ENCODE measurements at regions not wholly inside any gene's neighbourhood (a gene's known extent, or its start where the extent isn't known, plus 50 kb on each side); places are given as distances from the start of the nearest gene placed in this dataset.
"Not testable (repeated sequence)": the region's sequence is repeated elsewhere in the genome, so short reads cannot be mapped to it uniquely, and the experiment has no call there.

DNA sequence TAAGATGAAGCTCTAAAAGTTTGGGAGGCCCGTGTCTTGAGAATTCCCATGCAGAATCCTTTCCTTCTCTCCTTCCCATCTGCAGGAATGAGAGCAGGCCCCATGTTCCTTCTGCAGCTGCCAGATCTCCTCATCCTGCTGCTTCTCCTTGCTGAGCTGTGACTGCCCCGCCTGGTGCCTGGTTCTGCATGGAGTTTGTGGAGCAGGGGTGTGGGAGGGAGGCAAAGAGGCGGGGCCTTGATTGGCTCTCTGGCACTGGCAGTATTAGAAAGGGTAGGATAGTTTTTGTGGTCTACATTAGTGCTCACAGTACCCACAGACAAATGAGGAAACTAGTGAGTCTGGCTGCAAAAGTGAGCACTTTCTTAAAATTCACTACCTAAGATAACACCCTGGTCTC is 91.1 kb upstream of the CLPB start:
- no peak for DNase-seq

DNA sequence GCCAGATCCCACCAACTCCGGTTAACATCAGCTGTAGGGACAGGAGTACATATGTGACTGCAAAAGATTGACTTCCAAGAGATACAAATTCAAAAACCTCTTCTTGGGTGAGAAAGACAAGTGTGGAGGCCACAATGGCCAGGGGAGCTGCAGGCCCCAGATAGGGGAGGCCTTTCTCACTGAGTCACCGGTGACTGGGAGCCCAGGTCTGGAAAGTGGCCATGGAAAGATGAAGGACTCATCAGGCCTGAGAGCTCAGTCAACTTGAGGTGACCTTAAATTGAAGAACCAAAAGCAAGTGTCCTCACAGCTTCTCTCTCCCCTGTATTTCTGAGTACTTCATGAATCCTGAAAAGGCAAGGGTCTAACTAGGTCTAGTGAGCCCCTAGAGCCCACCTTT is 90.4 kb upstream of the CLPB start:
- DNase-seq: no peak

GRCh38 chr11:72523991-72524390 is 89.7 kb upstream of the CLPB start:
- no peak for DNase-seq

DNA sequence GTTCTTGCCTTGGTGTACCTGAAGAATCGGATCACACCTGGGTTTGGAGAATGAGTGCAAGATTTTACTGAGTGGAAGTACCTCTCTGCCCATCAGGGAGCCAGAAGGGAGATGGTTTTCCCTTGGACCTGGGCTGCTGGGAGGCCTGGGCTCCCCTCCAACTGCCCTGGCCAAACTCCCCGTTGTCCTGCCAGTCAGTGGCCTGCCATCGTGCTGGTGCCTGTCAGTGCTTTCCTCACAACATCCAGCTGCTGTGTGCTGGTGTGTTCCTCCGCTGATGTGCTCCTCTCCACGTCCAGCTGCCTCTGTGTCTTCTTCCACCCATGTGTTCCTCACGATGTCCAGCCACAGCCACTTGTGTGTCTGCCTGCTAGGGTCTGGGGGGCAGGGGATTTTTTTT is 87.9 kb upstream of the CLPB start:
- no peak for DNase-seq

DNA sequence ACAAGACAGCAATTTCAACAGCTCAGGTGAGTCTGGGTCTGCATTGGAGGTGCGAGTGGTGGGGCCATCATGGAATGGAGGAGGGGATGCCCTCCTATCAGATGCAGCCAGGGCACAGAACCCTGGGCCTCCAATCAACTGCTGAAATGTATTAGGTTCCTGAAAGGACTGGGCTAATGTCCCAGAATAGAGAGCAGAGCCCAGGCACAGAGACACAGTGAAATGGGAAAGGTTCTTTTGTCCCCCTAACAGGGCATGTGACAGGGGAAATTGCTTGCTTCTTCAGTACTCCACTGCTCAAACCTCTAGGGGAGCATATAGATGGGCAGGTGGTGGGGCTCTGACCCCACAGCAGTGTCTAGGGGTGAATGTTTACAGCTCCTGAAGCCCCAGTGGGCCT is 87.3 kb upstream of the CLPB start:
- DNase-seq: no peak

DNA sequence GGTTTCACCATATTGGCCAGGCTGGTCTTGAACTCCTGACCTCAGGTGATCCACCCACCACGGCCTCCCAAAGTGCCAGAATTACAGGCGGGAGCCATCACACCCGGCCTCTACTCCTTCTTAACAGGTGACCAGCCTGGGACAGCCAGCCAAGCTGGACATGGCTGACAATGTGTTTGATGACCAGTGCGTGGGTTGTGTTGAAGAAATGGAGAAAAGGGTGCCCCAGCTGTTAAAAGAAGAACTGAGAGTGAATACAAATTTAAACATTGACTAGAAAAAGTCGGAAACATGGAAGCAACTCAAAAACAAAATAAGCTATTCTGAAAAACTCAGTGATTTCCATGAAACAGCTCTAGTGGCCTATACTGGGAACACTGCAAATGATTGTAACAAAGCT is 86.5 kb upstream of the CLPB start:
- no peak for DNase-seq

GRCh38 chr11:72519882-72520281 is 85.6 kb upstream of the CLPB start:
- not testable (repeated sequence) for DNase-seq

DNA sequence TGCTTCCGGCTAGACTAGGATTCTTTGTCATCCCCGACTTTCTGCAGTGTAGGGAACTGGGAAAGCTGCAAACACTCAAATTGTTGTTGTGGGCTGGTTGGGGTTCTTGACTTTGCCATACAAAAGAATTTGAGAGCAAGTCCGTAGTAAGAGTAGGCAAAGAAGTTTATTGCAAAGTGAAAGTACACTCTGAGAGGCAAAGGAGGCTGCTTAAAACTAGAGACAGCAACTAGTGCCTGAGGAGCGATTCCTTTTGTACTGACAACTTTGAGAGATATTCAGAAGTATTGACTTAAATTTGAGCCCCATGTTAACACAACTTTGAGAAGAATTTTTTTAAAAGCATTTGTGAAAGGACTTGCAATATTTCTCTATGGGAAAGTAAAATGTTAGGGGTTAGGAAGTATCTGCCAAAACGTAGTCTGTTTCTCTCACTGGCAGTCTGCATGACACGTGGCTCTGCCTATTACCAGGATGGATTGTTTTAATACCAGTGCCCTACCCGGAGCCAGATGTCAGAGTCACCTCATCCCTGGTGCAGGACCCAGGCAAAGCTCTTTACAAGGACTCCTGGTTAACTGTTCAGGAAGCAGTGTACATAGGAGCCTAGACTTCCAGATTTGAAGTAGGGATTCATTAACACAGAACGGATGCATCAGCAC is 85.0 kb upstream of the CLPB start:
- peak; percentile 9 for DNase-seq

GRCh38 chr11:72514331-72514730 is 80.0 kb upstream of the CLPB start:
- DNase-seq: no peak

- no peak for DNase-seq
Measured at GRCh38 chr11:72513411-72513810, 79.1 kb upstream of the CLPB start.

DNA sequence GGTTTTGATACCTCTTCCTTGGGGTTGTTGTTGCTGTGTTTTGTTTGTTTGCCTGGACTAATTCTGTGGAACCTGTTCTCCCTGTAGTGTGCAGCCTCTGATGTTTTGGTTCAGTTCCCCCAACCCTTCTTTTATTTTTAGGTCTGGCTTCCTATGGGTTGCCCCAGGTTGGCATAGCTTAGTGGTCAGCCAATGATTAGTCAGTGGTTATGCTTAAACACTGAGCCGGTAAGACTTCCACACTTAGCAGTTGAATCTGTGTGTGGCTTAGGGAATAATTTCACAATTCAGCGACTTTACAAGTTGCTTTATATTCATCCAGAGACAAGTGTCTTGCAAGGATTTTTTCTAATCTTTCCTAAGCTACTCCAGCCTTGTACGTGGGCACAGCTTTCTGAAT is 78.6 kb upstream of the CLPB start:
- no peak for DNase-seq

GRCh38 chr11:72511393-72512047 is 77.2 kb upstream of the CLPB start:
- no peak for DNase-seq

DNA sequence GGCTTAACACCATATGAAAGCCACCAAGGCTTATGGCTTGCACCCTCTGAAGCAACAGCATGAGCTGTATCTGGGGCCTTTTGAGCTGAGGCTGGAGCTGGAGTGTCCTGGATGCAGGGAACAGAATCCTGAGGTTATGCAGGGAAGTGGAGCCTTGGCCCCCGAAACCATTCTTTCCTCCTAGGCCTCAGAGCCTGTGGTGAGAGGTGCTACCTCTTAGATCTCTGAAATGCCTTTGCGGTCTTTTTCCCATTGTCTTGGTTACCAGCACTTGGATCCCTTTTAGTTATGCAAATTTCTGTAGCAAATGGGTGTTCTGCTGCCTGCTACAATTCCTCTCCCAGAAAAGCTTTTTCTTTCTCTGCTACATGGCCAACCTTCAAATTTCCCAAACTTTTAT is 72.7 kb upstream of the CLPB start:
- no peak for DNase-seq

DNA sequence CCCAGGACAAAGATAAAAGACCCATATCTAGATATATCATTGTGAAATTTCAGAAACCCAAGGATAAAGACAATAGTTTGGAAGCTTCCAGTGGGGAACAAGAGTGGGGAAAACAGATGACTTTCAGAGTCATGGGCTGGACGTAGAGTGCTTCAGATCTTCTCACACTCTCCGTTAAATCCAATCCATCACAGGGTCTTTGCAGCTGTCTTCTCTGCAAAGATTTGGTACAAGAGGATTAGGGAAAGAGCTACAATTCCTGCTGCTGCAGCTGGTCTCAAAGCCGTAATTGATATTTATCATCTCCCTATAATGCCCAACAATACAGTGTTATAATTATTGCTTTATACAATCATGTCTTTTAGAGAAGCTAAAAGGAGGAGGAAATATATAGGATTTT is 63.4 kb upstream of the CLPB start:
- no peak for DNase-seq

GRCh38 chr11:72494109-72494429 is 59.7 kb upstream of the CLPB start:
- DNase-seq: no peak

- no peak for DNase-seq
Measured at GRCh38 chr11:72493426-72494108, 59.2 kb upstream of the CLPB start.

GRCh38 chr11:72491001-72491400 is 56.7 kb upstream of the CLPB start:
- no peak for DNase-seq

All from stimulated activated CD4-positive, alpha-beta T cell treated with anti-CD3 and anti-CD28 coated beads, Interleukin-4, amount 100 ng/mL, for 24 hours (primary cell).